Left lung (tissue), 4 donors: ENCODE measurements at regions not wholly inside any gene's neighbourhood (a gene's known extent, or its start where the extent isn't known, plus 50 kb on each side); places are given as distances from the start of the nearest gene placed in this dataset.

Experiments
- ATAC-seq: fragments of 200-7000 bp; cut with Tn5 transposase; one replicate; pipeline ENCODE4 v1.9.1; 2020; ENCODE audit warnings: moderate library complexity
- DNase-seq, 4 donors: peaks; one replicate each; pipeline ENCODE4 v3.0.0-alpha.2; 2013 to 2020
- H3K27ac ChIP-seq, 2 donors: fragments of 200-600 bp; sonication (generic) in 1 of 2; one replicate each; pipeline versions ENCODE4 v1.5.0 to v1.8.0; 2020 to 2021
- H3K27me3 ChIP-seq, 2 donors: fragments of 200-600 bp; sonication (generic) in 1 of 2; one replicate each; pipeline versions ENCODE4 v1.5.0 to v1.8.0; 2020 to 2021
- H3K36me3 ChIP-seq, 2 donors: fragments of 200-600 bp; sonication (generic) in 1 of 2; one replicate each; pipeline versions ENCODE4 v1.5.0 to v1.8.0; 2020 to 2021
- H3K4me1 ChIP-seq, 2 donors: fragments of 200-600 bp; one replicate each; pipeline ENCODE4 v1.8.0; 2021
- H3K4me3 ChIP-seq, 2 donors: fragments of 200-600 bp; sonication (generic) in 1 of 2; one replicate each; pipeline versions ENCODE4 v1.5.0 to v1.8.0; 2020 to 2021; ENCODE audit warnings: mild to moderate bottlenecking in 1 of 2
- H3K9me3 ChIP-seq, 2 donors: fragments of 200-600 bp; sonication (generic) in 1 of 2; one replicate each; pipeline versions ENCODE4 v1.5.0 to v1.8.0; 2020 to 2021
- CTCF ChIP-seq, 2 donors: fragments of 200-600 bp; sonication (generic) in 1 of 2; IDR thresholded peaks; one replicate each; pipeline versions ENCODE4 v1.5.0 to v1.8.0; 2021; ENCODE audit warnings: antibody characterized with exemption in 2 of 2
- intact Hi-C, 2 donors: fragments of 100-400 bp; cut with DNase I; formaldehyde crosslinking; loops; one replicate each; pipeline versions ENCODE4 v1.11.2 to v1.14.2; 2022
- donor health status: DM: no; HTN: yes; CAD: no.
- donor health status: DM: no; HTN: no; CAD: no.

GRCh38 chr3:107272471-107272870 is 104.8 kb upstream of the CCDC54 start:
- ATAC-seq: no peak
- H3K27me3 ChIP-seq: no peaks in the 10 kb centered on the region
- intact Hi-C loops: no loop called here

GRCh38 chr3:107272885-107273284 is 104.4 kb upstream of the CCDC54 start:
- Histone ChIP-seq H3K36me3 (no peaks in the 10 kb centered on the region), H3K9me3 (no peaks in the 10 kb centered on the region), H3K27me3 (no peaks in the 10 kb centered on the region), H3K27ac (no peak overlapping the region), H3K4me3 (no peak overlapping the region), H3K4me1 (no peaks in the 10 kb centered on the region)
- intact Hi-C loops: no loop called here
- ATAC-seq (no peak), DNase-seq (no peak)
- TF ChIP-seq CTCF (IDR thresholded peaks at IDR 0.05): no peak

More at GRCh38 chr3:107272471-107272870, 104.8 kb upstream of the CCDC54 start:
- H3K9me3 ChIP-seq: no peaks in the 10 kb centered on the region
- no peak overlapping the region for H3K4me3 ChIP-seq
- no peak for DNase-seq
- no peaks in the 10 kb centered on the region for H3K36me3 ChIP-seq
- no peak for TF ChIP-seq CTCF (IDR thresholded peaks at IDR 0.05)
- H3K4me1 ChIP-seq: no peaks in the 10 kb centered on the region
- no peak overlapping the region for H3K27ac ChIP-seq

GRCh38 chr3:107273771-107274170 is 103.5 kb upstream of the CCDC54 start:
- Histone ChIP-seq H3K9me3 (no peaks in the 10 kb centered on the region), H3K4me3 (no peak overlapping the region), H3K36me3 (no peaks in the 10 kb centered on the region), H3K27me3 (no peaks in the 10 kb centered on the region), H3K27ac (no peak overlapping the region), H3K4me1 (no peaks in the 10 kb centered on the region)
- intact Hi-C loops: no loop called here
- no peak for ATAC-seq
- TF ChIP-seq CTCF (IDR thresholded peaks at IDR 0.05): no peak
- no peak for DNase-seq

GRCh38 chr3:107275511-107275910 is 101.7 kb upstream of the CCDC54 start:
- H3K9me3 ChIP-seq: no peaks in the 10 kb centered on the region
- DNase-seq (no peak), ATAC-seq (no peak)
- no peak overlapping the region for H3K27ac ChIP-seq
- H3K4me1 ChIP-seq: no peaks in the 10 kb centered on the region
- no peaks in the 10 kb centered on the region for H3K27me3 ChIP-seq
- intact Hi-C loops: no loop called here
- H3K4me3 ChIP-seq: no peak overlapping the region
- H3K36me3 ChIP-seq: no peaks in the 10 kb centered on the region
- no peak for TF ChIP-seq CTCF (IDR thresholded peaks at IDR 0.05)

- Histone ChIP-seq H3K27ac (no peak overlapping the region), H3K4me1 (no peaks in the 10 kb centered on the region), H3K36me3 (no peaks in the 10 kb centered on the region), H3K9me3 (no peaks in the 10 kb centered on the region), H3K27me3 (no peaks in the 10 kb centered on the region), H3K4me3 (no peak overlapping the region)
- TF ChIP-seq CTCF (IDR thresholded peaks at IDR 0.05): no peak
- intact Hi-C loops: no loop called here
- DNase-seq: no peak
- ATAC-seq: no peak
Measured at GRCh38 chr3:107283948-107284347, 93.3 kb upstream of the CCDC54 start.
